ENCODE measurements at regions not wholly inside any gene's neighbourhood (a gene's known extent, or its start where the extent isn't known, plus 50 kb on each side); places are given as distances from the start of the nearest gene placed in this dataset.

DNA sequence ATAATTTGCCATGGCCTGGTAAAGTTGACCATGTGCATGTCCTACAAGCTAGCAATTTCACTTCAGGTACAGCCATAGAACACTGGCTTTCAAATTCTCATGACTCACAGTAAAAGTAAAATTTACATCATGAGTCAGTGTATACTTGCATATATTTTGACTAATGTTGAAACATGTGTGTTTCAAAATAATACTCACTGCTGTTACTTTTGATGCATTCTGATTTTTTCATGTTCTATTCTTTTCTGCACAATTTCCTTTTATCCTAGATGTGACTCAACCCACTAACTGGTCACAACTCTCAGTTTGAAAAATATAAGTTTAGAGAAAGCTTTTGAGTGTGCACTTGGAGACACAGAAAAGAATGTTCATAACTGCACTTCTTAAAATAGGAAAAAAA lies 365.7 kb downstream of the FGF13 start:
- no peak for DNase-seq

GRCh38 chrX:138349351-138349750 lies 362.2 kb downstream of the FGF13 start:
- DNase-seq = no peak

- no peak for DNase-seq
Observed at GRCh38 chrX:138378876-138379275, 332.6 kb downstream of the FGF13 start.

DNA sequence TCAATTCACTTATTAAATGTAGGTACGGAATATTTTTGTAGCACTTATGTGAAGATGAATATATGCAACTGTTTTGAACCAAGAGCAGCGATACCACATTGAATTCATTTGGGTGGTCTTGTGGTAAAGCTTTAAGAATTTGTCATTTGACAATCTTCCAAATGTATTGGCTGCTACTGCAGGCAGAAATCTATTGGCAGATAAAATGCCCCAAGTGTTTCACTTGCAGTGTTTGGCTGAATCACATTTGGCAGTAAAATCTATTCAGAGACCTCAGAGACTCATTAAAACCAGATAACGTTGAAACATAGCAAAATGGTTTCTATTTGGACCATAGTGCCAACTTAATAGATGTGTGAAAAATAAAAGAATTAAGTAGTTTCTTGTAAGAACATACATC lies 303.4 kb downstream of the FGF13 start:
- DNase-seq = no peak

DNA sequence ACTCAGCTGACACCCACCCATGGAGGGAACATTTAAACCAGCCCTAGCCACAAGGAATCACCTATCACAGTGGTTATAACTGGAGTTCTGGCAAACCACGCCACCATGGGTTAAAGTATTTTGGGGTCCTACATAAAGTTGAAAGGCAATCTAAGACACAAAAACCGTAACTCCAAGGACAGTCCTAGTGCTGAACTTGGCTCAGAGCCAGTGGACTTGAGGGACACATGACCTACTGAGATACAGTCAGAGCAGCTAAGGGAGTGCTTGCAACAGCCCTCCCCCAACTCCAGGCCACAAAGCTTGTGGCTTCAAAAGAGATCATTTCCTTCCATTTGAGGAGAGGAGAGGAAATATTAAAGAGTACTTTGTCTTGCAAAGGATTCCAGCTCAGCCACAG lies 300.5 kb downstream of the FGF13 start:
- no peak for DNase-seq
